Stomach (tissue), 8 donors: ENCODE measurements at regions not wholly inside any gene's neighbourhood (a gene's known extent, or its start where the extent isn't known, plus 50 kb on each side); places are given as distances from the start of the nearest gene placed in this dataset.

Source experiments
- DNase-seq, 2 donors: peaks; one replicate each; pipeline versions ENCODE4 v3.0.0 to v3.0.0-alpha.2; 2013 to 2019
- H3K27ac ChIP-seq, 5 donors: fragments of 200-600 bp in 4 of 5; sonication (generic) in 4 of 5; one replicate each; pipeline ENCODE4 v1.5.1; 2013 to 2019; ENCODE audit warnings: mild to moderate bottlenecking in 1 of 5, moderate library complexity in 1 of 5
- H3K27me3 ChIP-seq, 3 donors: fragments of 200-600 bp; sonication (generic); one replicate each; pipeline ENCODE4 v1.5.1; 2017 to 2019; ENCODE audit warnings: mixed run types in 1 of 3
- H3K36me3 ChIP-seq, 4 donors: fragments of 200-600 bp; sonication (generic); 1 replicate in 3 of 4; 2 replicates in 1 of 4; pipeline ENCODE4 v1.5.1; 2016 to 2019
- H3K4me1 ChIP-seq, 4 donors: fragments of 200-600 bp; sonication (generic); one replicate each; pipeline ENCODE4 v1.5.1; 2016 to 2019
- H3K4me3 ChIP-seq, 4 donors: fragments of 200-600 bp; sonication (generic) in 3 of 4; one replicate each; pipeline ENCODE4 v1.5.1; 2016 to 2019; ENCODE audit warnings: mild to moderate bottlenecking in 1 of 4
- H3K9me3 ChIP-seq, 4 donors: fragments of 200-600 bp; sonication (generic); one replicate each; pipeline ENCODE4 v1.5.1; 2016 to 2019
- EP300 ChIP-seq: sonication (generic); formaldehyde crosslinking; IDR thresholded peaks from one replicate; pipeline ENCODE4 v1.6.1; 2017; ENCODE audit warnings: antibody characterized with exemption
- POLR2A ChIP-seq, 4 donors: fragments of 450-650 bp; IDR thresholded peaks; one replicate each; pipeline ENCODE4 v1.6.1; 2016; ENCODE audit warnings: antibody characterized with exemption in 4 of 4, control low read depth in 2 of 4, mild to moderate bottlenecking in 1 of 4, moderate library complexity in 1 of 4
- POLR2AphosphoS5 ChIP-seq, 3 donors: sonication (generic); formaldehyde crosslinking; IDR thresholded peaks; one replicate each; pipeline ENCODE4 v1.6.1; 2016; ENCODE audit warnings: antibody characterized with exemption in 3 of 3
- WGBS, 5 donors: extraction: QIAGEN DNeasy Blood & Tissue Kit in 3 of 5; methylation state at CpG; one replicate each; pipeline versions ENCODE4 v1.1.5 to v1.1.7; 2013 to 2018; 5-methylcytosine and 5-hydroxymethylcytosine counted together
- intact Hi-C: fragments of 100-400 bp; cut with DNase I; formaldehyde crosslinking; loops from one replicate; pipeline ENCODE4 v1.15.1; 2023; ENCODE audit warnings: low total_unique reads
- TF ChIP-seq, protein P1 (sequence below), 7 experiments: fragments of 450-650 bp in 4 of 7; fragments of 200-600 bp in 3 of 7; sonication (generic) in 3 of 7; IDR thresholded peaks; one replicate each; pipeline ENCODE4 v1.5.1; 2016 to 2019; ENCODE audit warnings: antibody characterized with exemption in 7 of 7, control low read depth in 2 of 7, mild to moderate bottlenecking in 1 of 7
- donor health status: healthy with polysubstance abuse.
- donor health status: Bipolar disorder and iron deficiency.
- donor health status: healthy.

DNA sequence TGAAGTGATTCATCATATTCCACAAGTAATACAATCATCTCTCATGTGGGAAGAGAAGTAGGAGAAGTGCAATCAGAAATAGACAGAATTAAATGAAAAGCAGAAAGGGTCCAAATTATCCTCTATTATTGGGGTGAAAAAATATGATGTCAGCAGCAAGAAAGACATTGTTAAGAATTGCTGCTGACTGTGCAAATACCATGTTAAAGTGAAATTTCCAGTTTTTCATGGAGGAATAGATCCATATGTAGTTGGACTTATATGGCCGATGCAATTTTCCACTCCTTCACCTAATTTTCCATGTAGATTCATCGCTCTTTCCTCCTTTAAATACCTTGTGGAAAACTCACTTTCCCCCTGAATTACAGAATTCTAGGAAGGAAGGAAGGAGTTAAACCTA is 819.8 kb downstream of the GATA3 start:
- DNase-seq, result no peak
- H3K4me1 ChIP-seq, result no peaks in the 10 kb centered on the region
- H3K27ac ChIP-seq, result no peak overlapping the region
- no peaks in the 10 kb centered on the region for H3K36me3 ChIP-seq
- no peaks in the 10 kb centered on the region for H3K27me3 ChIP-seq
- no peak overlapping the region for H3K4me3 ChIP-seq
- 90 to 98% (median 97%) methylated on average over 2 of the region's 2 CpGs for WGBS, 5 donors
- no peak for TF ChIP-seq POLR2A (IDR thresholded peaks at IDR 0.05)
- no peak for TF ChIP-seq EP300
- TF ChIP-seq, protein P1, sequence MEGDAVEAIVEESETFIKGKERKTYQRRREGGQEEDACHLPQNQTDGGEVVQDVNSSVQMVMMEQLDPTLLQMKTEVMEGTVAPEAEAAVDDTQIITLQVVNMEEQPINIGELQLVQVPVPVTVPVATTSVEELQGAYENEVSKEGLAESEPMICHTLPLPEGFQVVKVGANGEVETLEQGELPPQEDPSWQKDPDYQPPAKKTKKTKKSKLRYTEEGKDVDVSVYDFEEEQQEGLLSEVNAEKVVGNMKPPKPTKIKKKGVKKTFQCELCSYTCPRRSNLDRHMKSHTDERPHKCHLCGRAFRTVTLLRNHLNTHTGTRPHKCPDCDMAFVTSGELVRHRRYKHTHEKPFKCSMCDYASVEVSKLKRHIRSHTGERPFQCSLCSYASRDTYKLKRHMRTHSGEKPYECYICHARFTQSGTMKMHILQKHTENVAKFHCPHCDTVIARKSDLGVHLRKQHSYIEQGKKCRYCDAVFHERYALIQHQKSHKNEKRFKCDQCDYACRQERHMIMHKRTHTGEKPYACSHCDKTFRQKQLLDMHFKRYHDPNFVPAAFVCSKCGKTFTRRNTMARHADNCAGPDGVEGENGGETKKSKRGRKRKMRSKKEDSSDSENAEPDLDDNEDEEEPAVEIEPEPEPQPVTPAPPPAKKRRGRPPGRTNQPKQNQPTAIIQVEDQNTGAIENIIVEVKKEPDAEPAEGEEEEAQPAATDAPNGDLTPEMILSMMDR (IDR thresholded peaks at IDR 0.05), result no peak
- TF ChIP-seq POLR2AphosphoS5 (IDR thresholded peaks at IDR 0.05), result no peak
- no peaks in the 10 kb centered on the region for H3K9me3 ChIP-seq
- intact Hi-C loops, result no loop called here

DNA sequence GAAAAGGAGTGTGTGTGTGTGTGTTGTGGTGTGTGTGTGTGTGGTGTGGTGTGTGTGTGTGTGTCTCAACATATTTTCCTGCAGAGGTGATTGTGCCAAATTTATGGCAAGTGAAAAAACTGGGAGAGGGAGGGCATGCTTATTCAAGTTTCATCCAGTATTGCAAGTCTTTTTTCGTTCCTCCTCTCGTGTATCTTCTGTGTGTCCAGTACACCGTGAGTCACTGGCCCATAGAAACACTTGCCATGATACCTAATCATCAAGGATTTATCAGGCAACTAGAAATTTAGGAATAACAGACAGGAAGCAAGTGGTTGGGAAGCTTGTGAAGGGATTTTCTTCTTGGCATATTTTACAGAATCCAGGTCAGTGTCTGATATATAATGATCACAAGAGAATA is 820.5 kb downstream of the GATA3 start:
- no peak for TF ChIP-seq EP300
- TF ChIP-seq, protein P1 (IDR thresholded peaks at IDR 0.05), result no peak
- no peak for TF ChIP-seq POLR2AphosphoS5 (IDR thresholded peaks at IDR 0.05)
- no peak for TF ChIP-seq POLR2A (IDR thresholded peaks at IDR 0.05)
- Histone ChIP-seq H3K27me3 (no peaks in the 10 kb centered on the region), H3K27ac (no peak overlapping the region), H3K4me3 (no peak overlapping the region), H3K4me1 (no peaks in the 10 kb centered on the region), H3K36me3 (no peaks in the 10 kb centered on the region), H3K9me3 (no peaks in the 10 kb centered on the region)
- intact Hi-C loops, result no loop called here
- 71 to 81% (median 78%) methylated on average over 3 of the region's 3 CpGs for WGBS, 5 donors
- no peak for DNase-seq

- WGBS, 5 donors, result 34 to 72% (median 67%) methylated on average over 1 of the region's 1 CpG
- H3K27ac ChIP-seq, result no peak overlapping the region
- H3K4me1 ChIP-seq, result no peaks in the 10 kb centered on the region
- no peak overlapping the region for H3K4me3 ChIP-seq
- no peaks in the 10 kb centered on the region for H3K9me3 ChIP-seq
- TF ChIP-seq EP300, result no peak
- TF ChIP-seq POLR2AphosphoS5 (IDR thresholded peaks at IDR 0.05), result no peak
- TF ChIP-seq, protein P1 (IDR thresholded peaks at IDR 0.05), result no peak
- TF ChIP-seq POLR2A (IDR thresholded peaks at IDR 0.05), result no peak
- H3K36me3 ChIP-seq, result no peaks in the 10 kb centered on the region
- DNase-seq, result no peak
- no peaks in the 10 kb centered on the region for H3K27me3 ChIP-seq
- intact Hi-C loops, result no loop called here
Measured at GRCh38 chr10:8876171-8876570, 821.7 kb downstream of the GATA3 start.

DNA sequence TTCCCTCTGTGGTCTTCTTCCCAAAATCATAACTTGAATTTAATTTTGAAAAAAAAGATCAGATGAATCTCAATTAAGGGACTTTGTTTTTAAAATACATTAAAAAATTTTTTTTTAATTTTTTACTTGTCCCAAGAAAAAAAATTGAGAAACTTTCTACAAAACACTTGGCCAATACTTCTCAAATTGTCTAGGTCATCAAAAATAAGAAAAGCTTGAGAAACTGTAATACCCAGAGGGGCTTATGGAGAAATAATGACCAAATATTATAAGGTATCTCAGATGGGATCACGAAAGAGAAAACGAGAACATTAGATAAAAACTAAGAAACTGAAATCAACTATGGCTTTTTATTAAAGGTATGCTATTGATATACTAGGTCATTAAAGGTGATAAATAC is 835.0 kb downstream of the GATA3 start:
- peaks cover 0 to 3% (median 0%) of the 10 kb centered on the region in 4 donors for H3K9me3 ChIP-seq
- no peak overlapping the region for H3K4me3 ChIP-seq
- intact Hi-C loops, result no loop called here
- DNase-seq, result no peak
- TF ChIP-seq EP300 (no peak), POLR2A (IDR thresholded peaks at IDR 0.05) (no peak), POLR2AphosphoS5 (IDR thresholded peaks at IDR 0.05) (no peak)
- TF ChIP-seq, protein P1 (IDR thresholded peaks at IDR 0.05), result no peak
- no peak overlapping the region for H3K27ac ChIP-seq
- H3K27me3 ChIP-seq, result no peaks in the 10 kb centered on the region
- no peaks in the 10 kb centered on the region for H3K4me1 ChIP-seq
- 62 to 97% (median 89%) methylated on average over 2 of the region's 2 CpGs for WGBS, 5 donors
- no peaks in the 10 kb centered on the region for H3K36me3 ChIP-seq
